NT2/D1 (cell line): ENCODE measurements at regions not wholly inside any gene's neighbourhood (a gene's known extent, or its start where the extent isn't known, plus 50 kb on each side); places are given as distances from the start of the nearest gene placed in this dataset.

Experiments
- DNase-seq: peaks from one replicate; pipeline ENCODE4 v3.0.0-alpha.2; 2011; ENCODE audit warnings: low read depth, low spot score
- H3K27me3 ChIP-seq: 2 replicates; pipeline ENCODE4 v1.6.0; 2011; ENCODE audit warnings: mild to moderate bottlenecking; ENCODE audit not compliant: insufficient read length, insufficient read depth
- H3K36me3 ChIP-seq: 2 replicates; pipeline ENCODE4 v1.6.1; 2011; ENCODE audit warnings: mild to moderate bottlenecking, low read length, mixed read lengths; ENCODE audit not compliant: insufficient read depth, insufficient read length
- H3K4me1 ChIP-seq: 2 replicates; pipeline ENCODE4 v1.5.1; 2011; ENCODE audit not compliant: insufficient read depth, insufficient read length
- H3K4me3 ChIP-seq: 2 replicates; pipeline ENCODE4 v1.5.1; 2011; ENCODE audit warnings: low read depth; ENCODE audit not compliant: insufficient read length
- H3K9ac ChIP-seq: 2 replicates; pipeline ENCODE4 v1.6.0; 2011; ENCODE audit warnings: low read depth; ENCODE audit not compliant: insufficient read length
- H3K9me3 ChIP-seq: 2 replicates; pipeline ENCODE4 v1.5.1; 2011; ENCODE audit warnings: mild to moderate bottlenecking, low read length; ENCODE audit not compliant: insufficient read depth
- SUZ12 ChIP-seq: IDR thresholded peaks from 2 replicates; pipeline ENCODE4 v1.6.1; 2011; ENCODE audit not compliant: insufficient read length, insufficient read depth; ENCODE audit errors: extremely low read depth
- YY1 ChIP-seq: IDR thresholded peaks from 2 replicates; pipeline ENCODE4 v1.6.1; 2011; ENCODE audit not compliant: insufficient read length, insufficient read depth
- ZNF274 ChIP-seq: IDR thresholded peaks from 2 replicates; pipeline ENCODE4 v1.6.1; 2011; ENCODE audit warnings: mild to moderate bottlenecking, low read depth, low read length

- Histone ChIP-seq H3K9me3 (no peaks in the 10 kb centered on the region), H3K4me1 (peaks cover 7% of the 10 kb centered on the region), H3K36me3 (no peaks in the 10 kb centered on the region), H3K27me3 (peaks cover 2% of the 10 kb centered on the region), H3K4me3 (no peak overlapping the region), H3K9ac (no peak overlapping the region)
- no peak for DNase-seq
- no peak for TF ChIP-seq YY1
Measured at GRCh38 chr3:10601151-10601856, 95.9 kb upstream of the ATP2B2 start.

GRCh38 chr3:10601857-10602230 lies 96.5 kb upstream of the ATP2B2 start:
- DNase-seq = no peak
- no peak overlapping the region for H3K9ac ChIP-seq
- no peak overlapping the region for H3K4me3 ChIP-seq
- no peaks in the 10 kb centered on the region for H3K36me3 ChIP-seq
- H3K4me1 ChIP-seq = peaks cover 7% of the 10 kb centered on the region
- no peaks in the 10 kb centered on the region for H3K9me3 ChIP-seq
- peaks cover 2% of the 10 kb centered on the region for H3K27me3 ChIP-seq
- TF ChIP-seq SUZ12 (no peak), YY1 (no peak), ZNF274 (no peak)

GRCh38 chr3:10602271-10602670 lies 96.9 kb upstream of the ATP2B2 start:
- Histone ChIP-seq H3K9me3 (no peaks in the 10 kb centered on the region), H3K4me1 (peaks cover 7% of the 10 kb centered on the region), H3K4me3 (no peak overlapping the region), H3K36me3 (no peaks in the 10 kb centered on the region), H3K9ac (no peak overlapping the region), H3K27me3 (peaks cover 2% of the 10 kb centered on the region)
- no peak for DNase-seq
- TF ChIP-seq ZNF274 (no peak), SUZ12 (no peak), YY1 (no peak)

GRCh38 chr3:10602769-10603768 lies 97.7 kb upstream of the ATP2B2 start:
- no peak overlapping the region for H3K4me3 ChIP-seq
- no peak overlapping the region for H3K9ac ChIP-seq
- no peak for DNase-seq
- H3K4me1 ChIP-seq = peaks cover 7% of the 10 kb centered on the region
- no peak for TF ChIP-seq ZNF274
- no peak for TF ChIP-seq YY1
- peaks cover 2% of the 10 kb centered on the region for H3K27me3 ChIP-seq
- no peaks in the 10 kb centered on the region for H3K36me3 ChIP-seq
- H3K9me3 ChIP-seq = no peaks in the 10 kb centered on the region

GRCh38 chr3:10609134-10609533 lies 103.7 kb upstream of the ATP2B2 start:
- Histone ChIP-seq H3K4me3 (no peak overlapping the region), H3K9ac (no peak overlapping the region), H3K27me3 (peaks cover 2% of the 10 kb centered on the region), H3K9me3 (peaks cover 32% of the 10 kb centered on the region), H3K4me1 (no peaks in the 10 kb centered on the region), H3K36me3 (no peaks in the 10 kb centered on the region)
- no peak for DNase-seq
- TF ChIP-seq ZNF274 (no peak), YY1 (no peak), SUZ12 (no peak)

GRCh38 chr3:10614168-10614567 lies 108.8 kb upstream of the ATP2B2 start:
- H3K27me3 ChIP-seq = no peaks in the 10 kb centered on the region
- no peak overlapping the region for H3K4me3 ChIP-seq
- no peaks in the 10 kb centered on the region for H3K36me3 ChIP-seq
- H3K9me3 ChIP-seq = peaks cover 49% of the 10 kb centered on the region
- no peak for DNase-seq
- no peak overlapping the region for H3K9ac ChIP-seq
- no peak for TF ChIP-seq SUZ12
- no peak for TF ChIP-seq ZNF274
- TF ChIP-seq YY1 = no peak
- no peaks in the 10 kb centered on the region for H3K4me1 ChIP-seq

GRCh38 chr3:10615715-10616114 lies 110.3 kb upstream of the ATP2B2 start:
- no peak for TF ChIP-seq SUZ12
- TF ChIP-seq ZNF274 = no peak
- no peak for TF ChIP-seq YY1
- peaks cover 49% of the 10 kb centered on the region for H3K9me3 ChIP-seq
- H3K36me3 ChIP-seq = no peaks in the 10 kb centered on the region
- peaks cover 1% of the 10 kb centered on the region for H3K4me1 ChIP-seq
- H3K4me3 ChIP-seq = no peak overlapping the region
- no peak overlapping the region for H3K9ac ChIP-seq
- H3K27me3 ChIP-seq = no peaks in the 10 kb centered on the region
- DNase-seq = no peak
